Tongue (tissue), 1 donor: ENCODE measurements at regions not wholly inside any gene's neighbourhood (a gene's known extent, or its start where the extent isn't known, plus 50 kb on each side); places are given as distances from the start of the nearest gene placed in this dataset.
A peak's percentile ranks its signal among the peaks of the same experiment; 100 is the strongest.
"Not testable (repeated sequence)": the region's sequence is repeated elsewhere in the genome, so short reads cannot be mapped to it uniquely, and the experiment has no call there.

Experiments
- DNase-seq: peaks from one replicate; pipeline ENCODE4 v3.0.0-alpha.2; 2015

GRCh38 chr16:48997946-48998345 is 283.7 kb downstream of the CBLN1 start:
- no peak for DNase-seq

- DNase-seq: no peak
These were observed 284.5 kb downstream of the CBLN1 start for GRCh38 chr16:48997081-48997615.

- DNase-seq: no peak
These were observed 303.1 kb downstream of the CBLN1 start for GRCh38 chr16:48978501-48978900.

GRCh38 chr16:48972236-48972635 is 309.4 kb downstream of the CBLN1 start:
- no peak for DNase-seq

- DNase-seq: no peak
These were observed 310.0 kb downstream of the CBLN1 start for GRCh38 chr16:48971571-48972077.

GRCh38 chr16:48970216-48970615 is 311.4 kb downstream of the CBLN1 start:
- no peak for DNase-seq

- DNase-seq: no peak
These were observed 312.0 kb downstream of the CBLN1 start for GRCh38 chr16:48969611-48970010.

- peak; percentile 3 for DNase-seq
These were observed 316.3 kb downstream of the CBLN1 start for GRCh38 chr16:48965386-48965785.

- no peak for DNase-seq
These were observed 317.6 kb downstream of the CBLN1 start for GRCh38 chr16:48963901-48964615.

- DNase-seq: no peak
These were observed 318.3 kb downstream of the CBLN1 start for GRCh38 chr16:48963306-48963705.

- DNase-seq: no peak
These were observed 320.1 kb downstream of the CBLN1 start for GRCh38 chr16:48961546-48961945.

- no peak for DNase-seq
These were observed 320.8 kb downstream of the CBLN1 start for GRCh38 chr16:48960830-48961229.

GRCh38 chr16:48959747-48960146 is 321.9 kb downstream of the CBLN1 start:
- DNase-seq: no peak

GRCh38 chr16:48959204-48959603 is 322.4 kb downstream of the CBLN1 start:
- no peak for DNase-seq

GRCh38 chr16:48958681-48959080 is 323.0 kb downstream of the CBLN1 start:
- no peak for DNase-seq

- DNase-seq: no peak
These were observed 325.0 kb downstream of the CBLN1 start for GRCh38 chr16:48956620-48957019.

- no peak for DNase-seq
These were observed 325.8 kb downstream of the CBLN1 start for GRCh38 chr16:48955837-48956236.

- not testable (repeated sequence) for DNase-seq
These were observed 330.0 kb downstream of the CBLN1 start for GRCh38 chr16:48951621-48952125.

GRCh38 chr16:48950184-48950583 is 331.5 kb downstream of the CBLN1 start:
- DNase-seq: no peak

GRCh38 chr16:48949636-48950035 is 332.0 kb downstream of the CBLN1 start:
- no peak for DNase-seq

- no peak for DNase-seq
These were observed 332.7 kb downstream of the CBLN1 start for GRCh38 chr16:48948911-48949310.

GRCh38 chr16:48947371-48947713 is 334.3 kb downstream of the CBLN1 start:
- DNase-seq: no peak

GRCh38 chr16:48946686-48947370 is 334.8 kb downstream of the CBLN1 start:
- DNase-seq: no peak
